ENCODE measurements at regions not wholly inside any gene's neighbourhood (a gene's known extent, or its start where the extent isn't known, plus 50 kb on each side); places are given as distances from the start of the nearest gene placed in this dataset.

DNA sequence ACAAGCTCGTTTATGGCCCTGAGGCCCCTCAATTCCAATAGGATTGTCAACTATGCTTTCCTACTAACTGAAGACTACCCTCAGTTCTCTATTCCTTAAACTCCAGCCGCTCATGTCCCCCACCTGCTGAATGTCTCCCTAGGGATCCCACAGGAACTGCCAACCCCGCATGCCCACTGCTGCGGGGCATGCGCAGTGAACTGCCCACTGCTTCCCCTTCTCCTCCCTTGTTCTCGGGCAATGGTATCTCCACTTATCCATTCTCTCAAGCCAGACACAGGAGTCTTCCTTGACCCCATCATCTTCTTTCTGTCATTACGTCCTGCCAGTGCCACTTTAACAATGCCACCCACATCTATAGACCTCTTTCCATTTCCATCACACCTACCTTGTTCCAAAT, 90.0 kb downstream of the FGF18 start:
- Mint-ChIP-seq H3K36me3 (ENCODE audit: insufficient read depth) (no peaks in the 10 kb centered on the region), H3K9me3 (ENCODE audit: low read depth) (no peaks in the 10 kb centered on the region), H3K4me1 (ENCODE audit: low read depth) (no peaks in the 10 kb centered on the region), H3K27me3 (peaks cover 21% of the 10 kb centered on the region), H3K27ac (no peak overlapping the region), H3K4me3 (ENCODE audit: low read depth) (no peak overlapping the region)
- DNase-seq (ENCODE audit: low spot score, unreplicated experiment) = no peak
- TF ChIP-seq CTCF (IDR thresholded peaks at IDR 0.05; ENCODE audit: unreplicated experiment) = no peak

- TF ChIP-seq CTCF (IDR thresholded peaks at IDR 0.05; ENCODE audit: unreplicated experiment) = no peak
- Mint-ChIP-seq H3K27ac (no peak overlapping the region), H3K4me1 (ENCODE audit: low read depth) (no peaks in the 10 kb centered on the region), H3K9me3 (ENCODE audit: low read depth) (no peaks in the 10 kb centered on the region), H3K36me3 (ENCODE audit: insufficient read depth) (no peaks in the 10 kb centered on the region), H3K27me3 (peaks cover 24% of the 10 kb centered on the region), H3K4me3 (ENCODE audit: low read depth) (no peak overlapping the region)
- DNase-seq (ENCODE audit: low spot score, unreplicated experiment) = no peak
These were observed 93.0 kb downstream of the FGF18 start for GRCh38 chr5:171512397-171512796.

GRCh38 chr5:171513591-171513990, 94.1 kb downstream of the FGF18 start:
- H3K4me1 Mint-ChIP-seq (ENCODE audit: low read depth) = no peaks in the 10 kb centered on the region
- no peaks in the 10 kb centered on the region for H3K36me3 Mint-ChIP-seq (ENCODE audit: insufficient read depth)
- H3K27ac Mint-ChIP-seq = no peak overlapping the region
- H3K27me3 Mint-ChIP-seq = peaks cover 31% of the 10 kb centered on the region
- H3K4me3 Mint-ChIP-seq (ENCODE audit: low read depth) = no peak overlapping the region
- DNase-seq (ENCODE audit: low spot score, unreplicated experiment) = no peak
- no peak for TF ChIP-seq CTCF (IDR thresholded peaks at IDR 0.05; ENCODE audit: unreplicated experiment)
- no peaks in the 10 kb centered on the region for H3K9me3 Mint-ChIP-seq (ENCODE audit: low read depth)

DNA sequence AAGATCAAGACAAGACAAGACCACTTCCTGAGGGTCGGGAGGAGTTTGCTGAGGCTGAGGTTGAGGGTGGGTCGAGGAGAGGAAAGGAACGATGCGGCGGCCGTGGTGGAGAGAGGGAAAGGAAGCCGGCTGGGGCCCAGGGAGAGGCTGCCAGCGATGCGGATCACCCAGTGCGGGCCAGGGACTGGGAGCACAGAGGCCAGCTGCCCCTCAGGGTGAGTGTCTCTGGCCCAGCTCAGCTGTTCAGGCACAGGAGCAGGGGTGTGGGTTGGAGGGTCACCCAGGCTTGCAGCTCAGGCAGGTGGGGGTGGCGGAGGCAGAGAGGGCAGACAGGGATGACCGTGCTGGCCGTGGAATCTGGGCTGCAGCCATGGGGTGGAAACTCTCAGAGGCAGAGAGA, 99.5 kb downstream of the FGF18 start:
- Mint-ChIP-seq H3K9me3 (ENCODE audit: low read depth) (no peaks in the 10 kb centered on the region), H3K27me3 (peaks cover 46% of the 10 kb centered on the region), H3K4me1 (ENCODE audit: low read depth) (peaks cover 4% of the 10 kb centered on the region), H3K4me3 (ENCODE audit: low read depth) (no peak overlapping the region), H3K27ac (no peak overlapping the region), H3K36me3 (ENCODE audit: insufficient read depth) (no peaks in the 10 kb centered on the region)
- DNase-seq (ENCODE audit: low spot score, unreplicated experiment) = no peak
- TF ChIP-seq CTCF (IDR thresholded peaks at IDR 0.05; ENCODE audit: unreplicated experiment) = no peak

GRCh38 chr5:171520300-171521174, 101.1 kb downstream of the FGF18 start:
- Mint-ChIP-seq H3K4me3 (ENCODE audit: low read depth) (no peak overlapping the region), H3K27ac (no peak overlapping the region), H3K9me3 (ENCODE audit: low read depth) (no peaks in the 10 kb centered on the region), H3K4me1 (ENCODE audit: low read depth) (peaks cover 4% of the 10 kb centered on the region), H3K36me3 (ENCODE audit: insufficient read depth) (no peaks in the 10 kb centered on the region), H3K27me3 (peaks cover 42% of the 10 kb centered on the region)
- no peak for TF ChIP-seq CTCF (IDR thresholded peaks at IDR 0.05; ENCODE audit: unreplicated experiment)
- no peak for DNase-seq (ENCODE audit: low spot score, unreplicated experiment)
